ENCODE measurements at regions not wholly inside any gene's neighbourhood (a gene's known extent, or its start where the extent isn't known, plus 50 kb on each side); places are given as distances from the start of the nearest gene placed in this dataset.

GRCh38 chr1:177891809-177892208, 78.0 kb downstream of the SEC16B start:
- H3K27ac ChIP-seq = no peak overlapping the region

GRCh38 chr1:177890479-177890878, 79.4 kb downstream of the SEC16B start:
- no peak overlapping the region for H3K27ac ChIP-seq
- TF ChIP-seq CTCF (conservative IDR thresholded peaks at IDR 0.05) = no peak

More at GRCh38 chr1:177891809-177892208, 78.0 kb downstream of the SEC16B start:
- no peak for TF ChIP-seq CTCF (conservative IDR thresholded peaks at IDR 0.05)

GRCh38 chr1:177884479-177885021, 85.3 kb downstream of the SEC16B start:
- no peak for TF ChIP-seq CTCF (conservative IDR thresholded peaks at IDR 0.05)
- peak overlapping the region; percentile 36 for H3K27ac ChIP-seq

GRCh38 chr1:177883581-177883980, 86.3 kb downstream of the SEC16B start:
- H3K27ac ChIP-seq = no peak overlapping the region
- no peak for TF ChIP-seq CTCF (conservative IDR thresholded peaks at IDR 0.05)

- H3K27ac ChIP-seq = peak overlapping the region; percentile 54
- no peak for TF ChIP-seq CTCF (conservative IDR thresholded peaks at IDR 0.05)
Measured at GRCh38 chr1:177880339-177880891, 89.4 kb downstream of the SEC16B start.

GRCh38 chr1:177877086-177877485, 92.8 kb downstream of the SEC16B start:
- H3K27ac ChIP-seq = peak overlapping the region; percentile 99; the same call in 1 of the 2 replicates
- no peak for TF ChIP-seq CTCF (conservative IDR thresholded peaks at IDR 0.05)

- TF ChIP-seq CTCF (conservative IDR thresholded peaks at IDR 0.05) = no peak
- peak overlapping the region; percentile 99 for H3K27ac ChIP-seq
Measured at GRCh38 chr1:177873238-177873637, 96.6 kb downstream of the SEC16B start.
